Ovary (tissue), 7 donors: ENCODE measurements at regions not wholly inside any gene's neighbourhood (a gene's known extent, or its start where the extent isn't known, plus 50 kb on each side); places are given as distances from the start of the nearest gene placed in this dataset.

Source experiments
- DNase-seq, 5 donors: peaks; one replicate each; pipeline ENCODE4 v3.0.0-alpha.2; 2019 to 2020
- H3K27ac ChIP-seq, 2 donors: fragments of 200-600 bp; one replicate each; pipeline versions ENCODE4 v1.5.1 to v1.8.0; 2019 to 2022
- H3K27me3 ChIP-seq: fragments of 200-600 bp; one replicate; pipeline ENCODE4 v1.8.0; 2022
- H3K36me3 ChIP-seq: fragments of 200-600 bp; sonication (generic); one replicate; pipeline ENCODE4 v1.5.1; 2019
- H3K4me1 ChIP-seq: one replicate; pipeline ENCODE4 v1.8.1; 2013; ENCODE audit warnings: mild to moderate bottlenecking, moderate library complexity; ENCODE audit not compliant: insufficient read depth
- H3K4me3 ChIP-seq: fragments of 200-600 bp; sonication (generic); one replicate; pipeline ENCODE4 v1.5.1; 2017
- H3K9me3 ChIP-seq, 2 donors: fragments of 200-600 bp in 1 of 2; sonication (generic) in 1 of 2; one replicate each; pipeline versions ENCODE4 v1.5.1 to v1.8.1; 2013 to 2019; ENCODE audit warnings: mild to moderate bottlenecking in 1 of 2, moderate library complexity in 1 of 2
- CTCF ChIP-seq, 3 donors: fragments of 450-650 bp in 2 of 3; fragments of 200-600 bp in 1 of 3; IDR thresholded peaks; one replicate each; pipeline versions ENCODE4 v1.5.1 to v1.8.0; 2016 to 2022; ENCODE audit warnings: antibody characterized with exemption in 3 of 3, mild to moderate bottlenecking in 1 of 3
- EP300 ChIP-seq: sonication (generic); formaldehyde crosslinking; IDR thresholded peaks from one replicate; pipeline ENCODE4 v1.6.1; 2017; ENCODE audit warnings: antibody characterized with exemption
- POLR2A ChIP-seq: fragments of 450-650 bp; IDR thresholded peaks from one replicate; pipeline ENCODE4 v1.6.1; 2017; ENCODE audit warnings: antibody characterized with exemption, mild to moderate bottlenecking, moderate library complexity
- WGBS, 3 donors: extraction: QIAGEN DNeasy Blood & Tissue Kit in 1 of 3; methylation state at CpG; one replicate each; pipeline versions ENCODE4 v1.1.5 to v1.1.7; 2013 to 2017; 5-methylcytosine and 5-hydroxymethylcytosine counted together
- intact Hi-C, 4 donors: fragments of 100-400 bp; cut with DNase I; formaldehyde crosslinking; loops; one replicate each; pipeline versions ENCODE4 v1.11.0 to v1.15.1; 2022 to 2023
- donor health status: DM: no; HTN: no; CAD: no; lungs with moderate emphysema.
- donor health status: DM: no; HTN: no; CAD: no.
- donor health status: Bipolar disorder and iron deficiency.
- donor health status: DM: no; HTN: no; CAD: no.
- donor health status: DM: yes; HTN: yes; CAD: no.

- no peaks in the 10 kb centered on the region for H3K27me3 ChIP-seq
- intact Hi-C loops: no loop called here
- no peaks in the 10 kb centered on the region for H3K4me1 ChIP-seq
- no peak for TF ChIP-seq EP300
- no peak for TF ChIP-seq CTCF (IDR thresholded peaks at IDR 0.05)
- no peak for TF ChIP-seq POLR2A
- H3K4me3 ChIP-seq: no peak overlapping the region
- WGBS, 3 donors: 66 to 74% (median 68%) methylated on average over 8 of the region's 8 CpGs
- H3K36me3 ChIP-seq: no peaks in the 10 kb centered on the region
- no peak for DNase-seq
- no peak overlapping the region for H3K27ac ChIP-seq
- H3K9me3 ChIP-seq: no peaks in the 10 kb centered on the region
Observed at GRCh38 chr1:102772831-102773230, 335.5 kb downstream of the COL11A1 start.

- Histone ChIP-seq H3K36me3 (no peaks in the 10 kb centered on the region), H3K9me3 (no peaks in the 10 kb centered on the region), H3K27ac (no peak overlapping the region), H3K27me3 (no peaks in the 10 kb centered on the region), H3K4me3 (no peak overlapping the region), H3K4me1 (no peaks in the 10 kb centered on the region)
- WGBS, 3 donors: 73 to 83% (median 75%) methylated on average over 1 of the region's 1 CpG
- intact Hi-C loops: no loop called here
- DNase-seq: no peak
- TF ChIP-seq POLR2A (no peak), EP300 (no peak), CTCF (IDR thresholded peaks at IDR 0.05) (no peak)
Observed at GRCh38 chr1:102758418-102758817, 349.9 kb downstream of the COL11A1 start.

GRCh38 chr1:102757363-102757762 lies 351.0 kb downstream of the COL11A1 start:
- Histone ChIP-seq H3K4me3 (no peak overlapping the region), H3K27me3 (no peaks in the 10 kb centered on the region), H3K9me3 (no peaks in the 10 kb centered on the region), H3K36me3 (no peaks in the 10 kb centered on the region), H3K4me1 (no peaks in the 10 kb centered on the region), H3K27ac (no peak overlapping the region)
- 47 to 63% (median 58%) methylated on average over 2 of the region's 2 CpGs for WGBS, 3 donors
- intact Hi-C loops: no loop called here
- DNase-seq: no peak
- TF ChIP-seq CTCF (IDR thresholded peaks at IDR 0.05): no peak
- no peak for TF ChIP-seq POLR2A
- no peak for TF ChIP-seq EP300

- no peaks in the 10 kb centered on the region for H3K4me1 ChIP-seq
- no peak for DNase-seq
Observed at GRCh38 chr1:102751111-102751510, 357.2 kb downstream of the COL11A1 start.

More at GRCh38 chr1:102751111-102751510, 357.2 kb downstream of the COL11A1 start:
- Histone ChIP-seq H3K4me3 (no peak overlapping the region), H3K36me3 (no peaks in the 10 kb centered on the region), H3K27me3 (no peaks in the 10 kb centered on the region), H3K9me3 (no peaks in the 10 kb centered on the region), H3K27ac (no peak overlapping the region)
- 50 to 69% (median 61%) methylated on average over 2 of the region's 2 CpGs for WGBS, 3 donors
- no peak for TF ChIP-seq EP300
- TF ChIP-seq POLR2A: no peak
- TF ChIP-seq CTCF (IDR thresholded peaks at IDR 0.05): no peak
- intact Hi-C loops: no loop called here
